ENCODE measurements at regions not wholly inside any gene's neighbourhood (a gene's known extent, or its start where the extent isn't known, plus 50 kb on each side); places are given as distances from the start of the nearest gene placed in this dataset.

GRCh38 chr6:156701966-156702365, 75.2 kb upstream of the ARID1B start:
- no peak for DNase-seq (ENCODE audit: low read depth, low spot score)
- no peak for TF ChIP-seq CTCF (IDR thresholded peaks at IDR 0.05; ENCODE audit: insufficient read depth, low read length, missing control alignments)
- no peak overlapping the region for H3K4me3 ChIP-seq (ENCODE audit: low read depth, low read length)
- ChIA-PET CTCF (no interaction called here), POLR2A (no interaction called here)

GRCh38 chr6:156700440-156701057, 76.6 kb upstream of the ARID1B start:
- DNase-seq (ENCODE audit: low read depth, low spot score), result no peak
- no peak overlapping the region for H3K4me3 ChIP-seq (ENCODE audit: low read depth, low read length)
- TF ChIP-seq CTCF (IDR thresholded peaks at IDR 0.05; ENCODE audit: insufficient read depth, low read length, missing control alignments), result no peak
- ChIA-PET POLR2A (no interaction called here), CTCF (interaction anchor here (1.1 kb wide), 1 partner anchor 10 kb away, joined by 3 read pairs; no protein-coding TSS in a partner anchor)

- DNase-seq (ENCODE audit: low read depth, low spot score), result no peak
- ChIA-PET POLR2A (no interaction called here), CTCF (interaction anchor here (1.1 kb wide), 1 partner anchor 11 kb away, joined by 3 read pairs; no protein-coding TSS in a partner anchor)
- no peak for TF ChIP-seq CTCF (IDR thresholded peaks at IDR 0.05; ENCODE audit: insufficient read depth, low read length, missing control alignments)
- H3K4me3 ChIP-seq (ENCODE audit: low read depth, low read length), result no peak overlapping the region
Observed at GRCh38 chr6:156699935-156700334, 77.2 kb upstream of the ARID1B start.

GRCh38 chr6:156699017-156699421, 78.2 kb upstream of the ARID1B start:
- no peak for DNase-seq (ENCODE audit: low read depth, low spot score)
- H3K4me3 ChIP-seq (ENCODE audit: low read depth, low read length), result no peak overlapping the region
- ChIA-PET POLR2A (no interaction called here), CTCF (no interaction called here)
- no peak for TF ChIP-seq CTCF (IDR thresholded peaks at IDR 0.05; ENCODE audit: insufficient read depth, low read length, missing control alignments)

GRCh38 chr6:156698239-156699016, 78.8 kb upstream of the ARID1B start:
- TF ChIP-seq CTCF (IDR thresholded peaks at IDR 0.05; ENCODE audit: insufficient read depth, low read length, missing control alignments), result no peak
- no peak for DNase-seq (ENCODE audit: low read depth, low spot score)
- POLR2A ChIA-PET, result no interaction called here
- H3K4me3 ChIP-seq (ENCODE audit: low read depth, low read length), result no peak overlapping the region
- CTCF ChIA-PET, result no interaction called here

GRCh38 chr6:156697225-156697830, 79.8 kb upstream of the ARID1B start:
- ChIA-PET POLR2A (no interaction called here), CTCF (no interaction called here)
- TF ChIP-seq CTCF (IDR thresholded peaks at IDR 0.05; ENCODE audit: insufficient read depth, low read length, missing control alignments), result no peak
- no peak for DNase-seq (ENCODE audit: low read depth, low spot score)
- H3K4me3 ChIP-seq (ENCODE audit: low read depth, low read length), result no peak overlapping the region
